HG03558 (cell line): ENCODE measurements at regions not wholly inside any gene's neighbourhood (a gene's known extent, or its start where the extent isn't known, plus 50 kb on each side); places are given as distances from the start of the nearest gene placed in this dataset.

Experiments
- ATAC-seq: cut with Tn5 transposase; IDR thresholded peaks from one replicate; pipeline ENCODE4 v1.9.1; 2021; ENCODE audit warnings: moderate number of reproducible peaks; ENCODE audit not compliant: unreplicated experiment; ENCODE audit errors: extremely low read depth

GRCh38 chr13:62292714-62293480, 877.2 kb upstream of the PCDH20 start:
- ATAC-seq = no peak

GRCh38 chr13:62290542-62290941, 874.9 kb upstream of the PCDH20 start:
- ATAC-seq = no peak

GRCh38 chr13:62287764-62288163, 872.1 kb upstream of the PCDH20 start:
- ATAC-seq = no peak

GRCh38 chr13:62280590-62280989, 864.9 kb upstream of the PCDH20 start:
- ATAC-seq = peak; percentile 62

GRCh38 chr13:62278271-62278670, 862.6 kb upstream of the PCDH20 start:
- no peak for ATAC-seq

- no peak for ATAC-seq
Observed at GRCh38 chr13:62251734-62252133, 836.1 kb upstream of the PCDH20 start.

GRCh38 chr13:62250501-62251201, 835.0 kb upstream of the PCDH20 start:
- no peak for ATAC-seq

GRCh38 chr13:62246581-62246980, 830.9 kb upstream of the PCDH20 start:
- ATAC-seq = no peak

GRCh38 chr13:62243106-62243505, 827.5 kb upstream of the PCDH20 start:
- no peak for ATAC-seq

- ATAC-seq = no peak
Observed at GRCh38 chr13:62234780-62235440, 819.3 kb upstream of the PCDH20 start.

GRCh38 chr13:62210951-62211350, 795.3 kb upstream of the PCDH20 start:
- no peak for ATAC-seq

GRCh38 chr13:62209529-62209928, 793.9 kb upstream of the PCDH20 start:
- ATAC-seq = peak; percentile 63

- ATAC-seq = no peak
Observed at GRCh38 chr13:62207388-62207787, 791.7 kb upstream of the PCDH20 start.

GRCh38 chr13:62206165-62206564, 790.5 kb upstream of the PCDH20 start:
- ATAC-seq = no peak

- ATAC-seq = no peak
Observed at GRCh38 chr13:62205273-62205672, 789.6 kb upstream of the PCDH20 start.

GRCh38 chr13:62194371-62194770, 778.7 kb upstream of the PCDH20 start:
- ATAC-seq = no peak

- ATAC-seq = no peak
Observed at GRCh38 chr13:62193919-62194318, 778.3 kb upstream of the PCDH20 start.

GRCh38 chr13:62185631-62186255, 770.1 kb upstream of the PCDH20 start:
- ATAC-seq = no peak

GRCh38 chr13:62176051-62176450, 760.4 kb upstream of the PCDH20 start:
- no peak for ATAC-seq

GRCh38 chr13:62173958-62174357, 758.3 kb upstream of the PCDH20 start:
- no peak for ATAC-seq

- no peak for ATAC-seq
Observed at GRCh38 chr13:62171697-62172096, 756.0 kb upstream of the PCDH20 start.
